SU-DHL-6 (cell line): ENCODE measurements at regions not wholly inside any gene's neighbourhood (a gene's known extent, or its start where the extent isn't known, plus 50 kb on each side); places are given as distances from the start of the nearest gene placed in this dataset.

Source experiments
- H2AFZ ChIP-seq: fragments of 200-600 bp; sonication (generic); 2 replicates; pipeline ENCODE4 v1.6.1; 2014; ENCODE audit warnings: low read depth, mild to moderate bottlenecking, moderate library complexity, mixed read lengths, antibody characterized with exemption, low read length; ENCODE audit not compliant: severe bottlenecking
- H3F3A ChIP-seq: fragments of 200-600 bp; shearing (Covaris generic); 2 replicates; pipeline ENCODE4 v1.6.0; 2016; ENCODE audit warnings: antibody characterized with exemption, mild to moderate bottlenecking; ENCODE audit not compliant: insufficient read depth
- H3K27ac ChIP-seq: fragments of 200-600 bp; sonication (generic); 2 replicates; pipeline ENCODE4 v1.5.1; 2016; ENCODE audit warnings: low read depth, mild to moderate bottlenecking, low read length, moderate library complexity, mixed read lengths
- H3K27me3 ChIP-seq: fragments of 200-600 bp; sonication (generic), shearing (Covaris generic); 2 replicates; pipeline ENCODE4 v1.6.0; 2014; ENCODE audit warnings: mild to moderate bottlenecking, low read length
- H3K36me3 ChIP-seq: fragments of 200-600 bp; sonication (generic); 2 replicates; pipeline ENCODE4 v1.6.1; 2014; ENCODE audit warnings: mild to moderate bottlenecking, low read length, mixed read lengths
- H3K4me2 ChIP-seq: fragments of 300-600, 200-600 bp; shearing (Covaris generic), sonication (generic); 2 replicates; pipeline ENCODE4 v1.6.0; 2014; ENCODE audit warnings: low read length, low read depth, mild to moderate bottlenecking; ENCODE audit not compliant: poor library complexity, severe bottlenecking
- H3K4me3 ChIP-seq: fragments of 200-600 bp; sonication (generic); 2 replicates; pipeline ENCODE4 v1.5.1; 2014; ENCODE audit warnings: antibody characterized with exemption, low read length, mild to moderate bottlenecking, mixed read lengths; ENCODE audit not compliant: insufficient read depth, poor library complexity, severe bottlenecking
- H3K79me2 ChIP-seq: fragments of 200-600 bp; sonication (generic); 2 replicates; pipeline ENCODE4 v1.6.1; 2014; ENCODE audit warnings: mild to moderate bottlenecking, low read length, moderate library complexity; ENCODE audit not compliant: insufficient read depth
- H3K9ac ChIP-seq: fragments of 200-600 bp; sonication (generic); 2 replicates; pipeline ENCODE4 v1.7.0; 2014; ENCODE audit warnings: mild to moderate bottlenecking, low read length
- H3K9me2 ChIP-seq: fragments of 200-600 bp; sonication (generic); replicated peaks from 2 replicates; pipeline ENCODE4 v1.6.1; 2014; ENCODE audit warnings: low read length; ENCODE audit not compliant: insufficient read depth
- H3K9me3 ChIP-seq: fragments of 200-600 bp; sonication (generic); 2 replicates; pipeline ENCODE4 v1.6.1; 2014; ENCODE audit warnings: low read length, mixed read lengths; ENCODE audit not compliant: insufficient read depth
- H4K20me1 ChIP-seq: fragments of 200-600 bp; sonication (generic); 2 replicates; pipeline ENCODE4 v1.6.1; 2014; ENCODE audit warnings: low read depth, mild to moderate bottlenecking, antibody characterized with exemption, low read length, moderate library complexity, mixed read lengths
- CTCF ChIP-seq: fragments of 200-600 bp; sonication (generic); IDR thresholded peaks from one replicate; pipeline ENCODE4 v1.5.1; 2017; ENCODE audit warnings: antibody characterized with exemption, mild to moderate bottlenecking, low read length, moderate library complexity; ENCODE audit not compliant: insufficient read depth, poor library complexity, severe bottlenecking
- EZH2phosphoT487 ChIP-seq: fragments of 200-600 bp; sonication (generic), shearing (Covaris generic); conservative IDR thresholded peaks from 2 replicates; pipeline ENCODE4 v1.6.1; 2018; ENCODE audit warnings: mild to moderate bottlenecking, antibody characterized with exemption, low read length, moderate library complexity, mixed read lengths

- Histone ChIP-seq H3K4me3 (no peak overlapping the region), H3K9me2 (no peaks in the 10 kb centered on the region), H3K9me3 (no peaks in the 10 kb centered on the region), H3K4me2 (no peak overlapping the region), H3K27ac (no peak overlapping the region), H4K20me1 (no peaks in the 10 kb centered on the region), H3K9ac (no peak overlapping the region), H3F3A (no peaks in the 10 kb centered on the region), H3K36me3 (no peaks in the 10 kb centered on the region), H3K79me2 (no peaks in the 10 kb centered on the region), H3K27me3 (no peaks in the 10 kb centered on the region), H2AFZ (no peak overlapping the region)
- TF ChIP-seq CTCF (no peak), EZH2phosphoT487 (no peak)
These were observed 61.9 kb upstream of the LDAH start for GRCh38 chr2:20884829-20885228.

GRCh38 chr2:20882466-20883170, 59.7 kb upstream of the LDAH start:
- no peak overlapping the region for H3K4me3 ChIP-seq
- H3K9me3 ChIP-seq: no peaks in the 10 kb centered on the region
- H3K79me2 ChIP-seq: no peaks in the 10 kb centered on the region
- no peaks in the 10 kb centered on the region for H3K27me3 ChIP-seq
- no peak overlapping the region for H2AFZ ChIP-seq
- no peaks in the 10 kb centered on the region for H3F3A ChIP-seq
- TF ChIP-seq EZH2phosphoT487 (no peak), CTCF (no peak)
- H3K9me2 ChIP-seq: no peaks in the 10 kb centered on the region
- no peaks in the 10 kb centered on the region for H3K36me3 ChIP-seq
- no peak overlapping the region for H3K27ac ChIP-seq
- no peaks in the 10 kb centered on the region for H4K20me1 ChIP-seq
- H3K9ac ChIP-seq: no peak overlapping the region
- H3K4me2 ChIP-seq: no peak overlapping the region

- no peak overlapping the region for H2AFZ ChIP-seq
- H3K9me3 ChIP-seq: no peaks in the 10 kb centered on the region
- TF ChIP-seq EZH2phosphoT487: no peak
- TF ChIP-seq CTCF: no peak
- no peaks in the 10 kb centered on the region for H3K9me2 ChIP-seq
- no peaks in the 10 kb centered on the region for H3K79me2 ChIP-seq
- no peak overlapping the region for H3K27ac ChIP-seq
- no peaks in the 10 kb centered on the region for H3F3A ChIP-seq
- no peak overlapping the region for H3K4me2 ChIP-seq
- no peaks in the 10 kb centered on the region for H3K36me3 ChIP-seq
- H3K9ac ChIP-seq: no peak overlapping the region
- H3K4me3 ChIP-seq: no peak overlapping the region
- H4K20me1 ChIP-seq: no peaks in the 10 kb centered on the region
- no peaks in the 10 kb centered on the region for H3K27me3 ChIP-seq
These were observed 57.4 kb upstream of the LDAH start for GRCh38 chr2:20880221-20880771.
